A673 (cell line): ENCODE measurements at regions not wholly inside any gene's neighbourhood (a gene's known extent, or its start where the extent isn't known, plus 50 kb on each side); places are given as distances from the start of the nearest gene placed in this dataset.

Experiments used
- BruUV-seq: library from RNA; stranded (reverse); fragments of 400-500 nt; replicated peaks from 2 replicates; lab custom pipeline; 2021; lab: Mats Ljungman, UMichigan
- CTCF ChIA-PET: fragments of 300-600 bp; sonication (Branson Sonifier 250); formaldehyde crosslinking; loops from one replicate; lab custom pipeline; 2022; ENCODE audit warnings: antibody characterized with exemption; lab: Charles Lee
- POLR2A ChIA-PET: fragments of 300-600 bp; sonication (Branson Sonifier 250); formaldehyde crosslinking; loops from one replicate; lab custom pipeline; 2022; ENCODE audit warnings: antibody characterized with exemption; ENCODE audit not compliant: low non-redundant PET; lab: Charles Lee
- DNase-seq: peaks from one replicate; pipeline ENCODE4 v3.0.0-alpha.2; 2015; ENCODE audit warnings: low spot score
- H3K27ac ChIP-seq: fragments of 200-600 bp; sonication (generic); 2 replicates; pipeline ENCODE4 v1.5.1; 2016; ENCODE audit warnings: mixed run types, low read depth, mild to moderate bottlenecking, mixed read lengths, antibody characterized with exemption, low read length; ENCODE audit not compliant: poor library complexity, severe bottlenecking
- H3K27me3 ChIP-seq: fragments of 200-600 bp; sonication (generic); replicated peaks from 2 replicates; pipeline ENCODE4 v1.6.1; 2017; ENCODE audit warnings: mixed run types, low read depth, mild to moderate bottlenecking, mixed read lengths, antibody characterized with exemption, low read length; ENCODE audit not compliant: insufficient read depth, poor library complexity
- H3K36me3 ChIP-seq: fragments of 200-600 bp; sonication (generic); 2 replicates; pipeline ENCODE4 v1.6.1; 2016; ENCODE audit warnings: mixed run types, mild to moderate bottlenecking, mixed read lengths, antibody characterized with exemption, low read length; ENCODE audit not compliant: insufficient read depth, poor library complexity, severe bottlenecking
- H3K4me1 ChIP-seq: fragments of 200-600 bp; sonication (generic); 2 replicates; pipeline ENCODE4 v1.6.1; 2017; ENCODE audit warnings: mixed run types, mild to moderate bottlenecking, mixed read lengths, antibody characterized with exemption, low read length; ENCODE audit not compliant: insufficient read depth, poor library complexity, severe bottlenecking
- H3K4me3 ChIP-seq: fragments of 200-600 bp; sonication (generic); 2 replicates; pipeline ENCODE4 v1.5.1; 2016; ENCODE audit warnings: low read depth, mixed run types, mild to moderate bottlenecking, mixed read lengths, low read length; ENCODE audit not compliant: poor library complexity, severe bottlenecking
- H3K9me3 ChIP-seq: fragments of 200-600 bp; sonication (generic); 2 replicates; pipeline ENCODE4 v1.6.1; 2016; ENCODE audit warnings: mixed run types, low read depth, mild to moderate bottlenecking, mixed read lengths, antibody characterized with exemption, low read length; ENCODE audit not compliant: poor library complexity, severe bottlenecking
- EZH2 ChIP-seq: fragments of 200-600 bp; sonication (generic); IDR thresholded peaks from 2 replicates; pipeline ENCODE4 v1.6.1; 2017; ENCODE audit warnings: borderline replicate concordance, low read depth, mild to moderate bottlenecking, mixed read lengths, antibody characterized with exemption, low read length; ENCODE audit not compliant: poor library complexity, severe bottlenecking
- intact Hi-C: fragments of 100-400 bp; cut with micrococcal nuclease; formaldehyde crosslinking; loops from one replicate; pipeline ENCODE4 v1.10.0; 2022; ENCODE audit not compliant: unreplicated experiment
- TF ChIP-seq, protein P1 (sequence below): fragments of 300-800, 200-600 bp; sonication (generic); conservative IDR thresholded peaks from 2 replicates; pipeline ENCODE4 v1.5.1; 2017; ENCODE audit warnings: low read depth, mild to moderate bottlenecking, antibody characterized with exemption, low read length, moderate library complexity, mixed read lengths

DNA sequence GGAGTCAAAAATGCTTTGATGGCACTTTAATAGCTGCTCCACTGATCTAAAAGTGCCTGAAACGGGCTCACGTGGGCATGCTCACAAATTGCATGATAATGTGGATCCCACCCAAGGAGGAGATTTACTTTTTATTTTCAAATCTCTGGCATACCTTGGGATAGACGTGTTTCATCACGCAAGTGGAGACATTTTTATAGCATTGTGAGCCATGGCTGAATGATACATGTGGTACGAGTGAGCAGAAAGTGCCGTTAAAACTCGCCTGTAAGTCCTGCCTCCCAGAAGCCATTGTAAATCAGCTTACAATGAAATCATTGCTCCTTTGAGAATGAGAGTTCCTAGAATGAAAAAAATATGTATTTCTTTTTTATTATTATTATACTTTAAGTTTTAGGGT is 514.7 kb downstream of the MAT2B start:
- Histone ChIP-seq H3K36me3 (no peaks in the 10 kb centered on the region), H3K27ac (no peak overlapping the region), H3K27me3 (peaks cover 18% of the 10 kb centered on the region), H3K4me3 (no peak overlapping the region), H3K9me3 (no peaks in the 10 kb centered on the region), H3K4me1 (no peaks in the 10 kb centered on the region)
- TF ChIP-seq EZH2 = no peak
- TF ChIP-seq, protein P1, sequence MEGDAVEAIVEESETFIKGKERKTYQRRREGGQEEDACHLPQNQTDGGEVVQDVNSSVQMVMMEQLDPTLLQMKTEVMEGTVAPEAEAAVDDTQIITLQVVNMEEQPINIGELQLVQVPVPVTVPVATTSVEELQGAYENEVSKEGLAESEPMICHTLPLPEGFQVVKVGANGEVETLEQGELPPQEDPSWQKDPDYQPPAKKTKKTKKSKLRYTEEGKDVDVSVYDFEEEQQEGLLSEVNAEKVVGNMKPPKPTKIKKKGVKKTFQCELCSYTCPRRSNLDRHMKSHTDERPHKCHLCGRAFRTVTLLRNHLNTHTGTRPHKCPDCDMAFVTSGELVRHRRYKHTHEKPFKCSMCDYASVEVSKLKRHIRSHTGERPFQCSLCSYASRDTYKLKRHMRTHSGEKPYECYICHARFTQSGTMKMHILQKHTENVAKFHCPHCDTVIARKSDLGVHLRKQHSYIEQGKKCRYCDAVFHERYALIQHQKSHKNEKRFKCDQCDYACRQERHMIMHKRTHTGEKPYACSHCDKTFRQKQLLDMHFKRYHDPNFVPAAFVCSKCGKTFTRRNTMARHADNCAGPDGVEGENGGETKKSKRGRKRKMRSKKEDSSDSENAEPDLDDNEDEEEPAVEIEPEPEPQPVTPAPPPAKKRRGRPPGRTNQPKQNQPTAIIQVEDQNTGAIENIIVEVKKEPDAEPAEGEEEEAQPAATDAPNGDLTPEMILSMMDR = no peak
- intact Hi-C loops = no loop called here
- BruUV-seq = no TSS peak
- POLR2A ChIA-PET = no interaction called here
- CTCF ChIA-PET = no interaction called here
- DNase-seq = no peak

DNA sequence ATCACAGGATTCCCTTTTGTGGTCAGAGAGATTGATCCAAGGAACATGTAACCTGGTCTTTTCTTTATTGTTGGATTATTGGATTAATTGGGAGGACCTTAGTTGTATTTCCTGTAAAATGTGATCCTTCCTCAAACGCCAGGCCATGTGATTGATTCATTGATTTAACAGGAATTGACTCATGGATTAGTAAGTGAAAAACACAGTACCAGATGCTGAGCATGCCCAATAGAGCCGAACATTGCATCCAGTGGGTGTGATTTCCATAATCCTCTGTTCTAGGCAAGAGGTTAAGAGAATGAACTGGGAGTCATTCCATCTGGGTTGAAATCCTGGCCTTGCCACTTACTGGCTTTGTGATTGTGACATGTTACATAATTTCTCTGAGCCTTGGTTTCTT is 522.3 kb downstream of the MAT2B start:
- DNase-seq = no peak
- H3K27ac ChIP-seq = no peak overlapping the region
- TF ChIP-seq EZH2 = no peak
- TF ChIP-seq, protein P1 = no peak
- no peak overlapping the region for H3K4me3 ChIP-seq
- no TSS peak for BruUV-seq
- intact Hi-C loops = no loop called here
- no peaks in the 10 kb centered on the region for H3K4me1 ChIP-seq
- CTCF ChIA-PET = no interaction called here
- no peaks in the 10 kb centered on the region for H3K9me3 ChIP-seq
- POLR2A ChIA-PET = no interaction called here
- no peaks in the 10 kb centered on the region for H3K36me3 ChIP-seq
- peaks cover 3% of the 10 kb centered on the region for H3K27me3 ChIP-seq

DNA sequence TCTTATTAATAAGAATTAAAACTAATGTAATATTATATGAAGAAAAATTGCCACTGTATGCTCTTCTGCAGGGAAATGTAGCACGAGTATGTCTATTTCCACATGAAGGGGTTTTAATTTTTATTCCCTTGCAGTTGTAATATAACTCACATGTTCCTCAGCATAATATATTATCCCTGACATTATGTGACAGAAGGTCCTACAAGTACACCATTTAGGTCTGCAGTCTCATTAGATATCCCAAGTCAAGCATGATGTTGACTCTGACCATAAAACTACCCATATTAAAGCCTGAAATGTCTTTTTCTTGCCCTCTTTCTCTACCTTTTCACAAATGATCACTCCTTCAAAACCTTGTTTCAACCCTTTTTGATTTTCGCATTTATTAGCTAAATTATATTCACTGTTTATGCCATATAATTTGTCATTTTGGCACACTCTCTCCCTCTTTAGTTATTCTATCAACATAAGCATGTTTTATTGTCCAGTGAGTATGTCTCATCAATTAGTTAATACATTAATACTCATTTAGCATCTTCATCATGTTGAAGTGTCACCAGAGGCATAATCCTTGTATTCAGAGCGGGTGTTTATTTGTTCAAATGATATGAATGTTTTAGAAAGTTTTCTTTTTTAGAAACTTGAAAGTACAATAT is 532.8 kb downstream of the MAT2B start:
- no peaks in the 10 kb centered on the region for H3K4me1 ChIP-seq
- H3K4me3 ChIP-seq = no peak overlapping the region
- ChIA-PET CTCF (no interaction called here), POLR2A (no interaction called here)
- no peak overlapping the region for H3K27ac ChIP-seq
- TF ChIP-seq EZH2 = no peak
- TF ChIP-seq, protein P1 = no peak
- intact Hi-C loops = no loop called here
- DNase-seq = no peak
- no peaks in the 10 kb centered on the region for H3K36me3 ChIP-seq
- H3K27me3 ChIP-seq = peaks cover 4% of the 10 kb centered on the region
- H3K9me3 ChIP-seq = no peaks in the 10 kb centered on the region
- BruUV-seq = no TSS peak
